CD4-positive, alpha-beta T cell treated with Interleukin-4 for 4 hours (primary cell): ENCODE measurements at regions not wholly inside any gene's neighbourhood (a gene's known extent, or its start where the extent isn't known, plus 50 kb on each side); places are given as distances from the start of the nearest gene placed in this dataset.

ENCODE experiments used
- DNase-seq: peaks from one replicate; pipeline ENCODE4 v3.0.0-alpha.2; 2020

DNA sequence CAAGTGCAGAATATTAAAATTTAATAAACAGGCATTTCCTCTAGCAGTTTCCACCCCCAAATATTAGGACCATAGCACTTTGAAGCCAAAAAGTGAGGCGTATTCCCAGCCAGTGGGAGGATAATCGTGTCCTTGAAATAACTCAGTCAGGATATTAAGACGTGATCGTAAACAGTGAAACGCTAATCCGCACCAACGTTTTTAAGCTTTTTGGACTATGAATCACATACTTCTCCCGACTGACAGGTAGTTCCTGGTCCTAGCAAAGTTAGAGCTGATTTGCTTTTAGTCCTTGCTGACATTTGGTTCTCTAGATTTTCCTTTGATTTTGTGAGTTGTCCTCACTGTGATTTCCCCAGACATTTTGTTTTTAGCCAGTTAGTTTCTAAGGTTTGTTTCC is 197.1 kb upstream of the ARHGAP20 start:
- no peak for DNase-seq

- no peak for DNase-seq
Measured at GRCh38 chr11:110908401-110909105, 196.3 kb upstream of the ARHGAP20 start.

DNA sequence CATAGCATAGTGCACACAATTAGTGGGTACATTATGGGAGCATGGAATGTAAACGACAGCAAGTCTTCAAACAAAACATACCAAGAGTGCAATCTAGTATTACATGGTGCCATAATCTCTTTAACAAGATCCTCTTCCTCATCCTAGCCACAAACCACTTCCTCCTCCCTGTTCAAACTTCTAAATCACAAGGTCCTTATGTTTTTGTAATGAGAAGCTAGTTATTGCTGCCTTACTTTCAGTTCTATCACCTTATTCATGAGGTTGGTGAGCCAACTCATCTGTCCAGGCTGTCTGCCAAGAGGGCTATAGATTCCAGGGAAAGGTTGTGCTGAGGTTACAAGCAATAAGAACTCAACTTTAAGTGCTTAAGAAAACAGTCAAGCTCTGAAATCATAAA is 195.4 kb upstream of the ARHGAP20 start:
- DNase-seq = peak; percentile 23

DNA sequence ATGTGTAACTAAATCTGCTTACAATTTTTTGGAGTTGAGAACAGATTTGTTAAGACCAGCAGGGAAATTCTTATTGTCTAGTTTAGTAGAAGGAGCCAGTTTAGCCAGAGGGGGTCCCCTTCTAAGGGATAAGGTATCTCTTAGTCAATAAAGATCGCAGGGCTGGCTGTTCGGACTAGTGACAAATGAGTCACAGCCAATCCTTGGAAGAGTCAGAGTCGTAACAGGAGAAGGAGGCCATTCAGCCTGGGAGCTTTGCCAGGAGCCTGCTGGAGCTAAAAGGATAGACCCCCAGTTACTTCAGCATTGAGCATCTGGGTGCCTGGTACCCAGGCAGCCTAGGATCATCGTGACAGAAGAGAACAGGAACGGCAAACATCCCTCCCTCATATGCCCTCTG is 191.6 kb upstream of the ARHGAP20 start:
- DNase-seq = no peak

DNA sequence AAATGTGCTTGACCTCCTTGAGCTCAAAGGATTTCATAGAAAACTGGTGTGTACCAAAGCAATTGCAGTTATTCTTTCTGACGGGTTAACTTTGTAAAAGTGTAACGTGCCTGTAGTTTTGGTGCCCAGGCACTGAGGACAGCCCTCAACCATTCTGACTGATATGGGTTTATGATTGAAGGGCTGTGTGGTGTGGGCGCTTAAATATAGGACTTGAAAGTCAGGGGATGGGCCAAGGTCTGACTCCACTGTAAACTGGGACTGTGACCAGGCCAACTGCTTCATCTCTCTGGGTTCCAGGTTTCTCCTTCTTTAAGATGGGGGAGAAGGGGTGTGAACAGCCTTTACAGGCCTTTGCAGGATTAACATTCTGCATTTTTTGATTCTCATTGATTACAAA is 191.1 kb upstream of the ARHGAP20 start:
- DNase-seq = no peak

- DNase-seq = no peak
Measured at GRCh38 chr11:110901441-110901840, 189.2 kb upstream of the ARHGAP20 start.

DNA sequence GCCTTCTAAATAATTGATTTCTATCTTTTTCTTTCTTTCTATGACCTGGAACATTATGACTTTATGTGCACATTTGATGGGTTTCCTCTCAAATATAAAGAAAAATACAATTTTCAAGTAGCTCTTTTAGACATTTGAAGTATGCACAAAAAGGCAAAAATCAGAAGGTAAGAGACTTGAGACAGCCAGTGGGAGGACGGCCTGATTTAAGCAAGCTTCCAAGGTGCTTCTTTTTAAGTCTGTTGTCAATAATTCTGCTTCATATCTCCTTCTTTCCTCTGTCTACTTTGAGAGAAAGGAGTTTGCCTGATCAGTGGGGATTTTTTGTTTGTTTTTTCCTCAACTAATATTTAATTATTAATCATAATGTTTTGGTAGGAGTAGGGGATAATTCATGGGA is 188.2 kb upstream of the ARHGAP20 start:
- no peak for DNase-seq

GRCh38 chr11:110897035-110897434 is 184.8 kb upstream of the ARHGAP20 start:
- DNase-seq = no peak

DNA sequence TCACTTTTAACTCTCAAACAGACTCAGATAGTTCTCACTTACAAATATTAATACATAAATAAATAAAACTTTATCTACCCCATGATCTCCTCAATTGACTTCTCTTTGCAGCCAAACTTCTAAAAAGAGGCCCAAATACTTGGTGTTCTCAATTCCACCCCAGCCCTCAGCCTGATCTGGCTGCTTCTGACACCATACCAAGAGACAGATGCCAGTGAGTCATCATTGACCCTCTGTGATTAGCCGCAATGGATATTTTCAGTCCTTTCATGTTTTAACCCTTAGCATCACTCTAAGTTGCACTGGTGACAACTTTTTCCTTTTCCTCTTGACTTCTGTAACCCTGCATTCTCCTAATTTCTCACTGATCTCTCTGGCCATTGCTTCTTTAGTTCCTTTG is 184.1 kb upstream of the ARHGAP20 start:
- DNase-seq = no peak

DNA sequence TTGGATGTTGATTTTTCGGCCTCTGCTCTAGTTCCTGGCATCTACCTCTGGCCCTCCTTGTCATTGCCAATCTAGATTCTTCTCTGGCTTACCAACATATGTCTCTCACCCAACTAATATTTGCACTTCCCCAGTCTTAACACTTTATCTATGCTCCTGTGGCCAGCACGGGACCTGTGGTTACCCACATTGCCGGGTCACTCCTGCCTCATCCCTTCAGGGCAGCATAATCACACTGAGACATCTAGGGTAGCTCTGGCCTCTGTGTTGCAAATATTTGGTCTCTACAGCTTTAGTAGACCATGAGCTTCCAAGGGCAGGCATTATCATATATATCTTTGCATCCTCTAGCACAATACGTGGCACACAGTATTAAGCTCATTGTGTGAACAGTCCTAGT is 182.0 kb upstream of the ARHGAP20 start:
- DNase-seq = no peak

GRCh38 chr11:110892741-110893285 is 180.6 kb upstream of the ARHGAP20 start:
- DNase-seq = no peak

DNA sequence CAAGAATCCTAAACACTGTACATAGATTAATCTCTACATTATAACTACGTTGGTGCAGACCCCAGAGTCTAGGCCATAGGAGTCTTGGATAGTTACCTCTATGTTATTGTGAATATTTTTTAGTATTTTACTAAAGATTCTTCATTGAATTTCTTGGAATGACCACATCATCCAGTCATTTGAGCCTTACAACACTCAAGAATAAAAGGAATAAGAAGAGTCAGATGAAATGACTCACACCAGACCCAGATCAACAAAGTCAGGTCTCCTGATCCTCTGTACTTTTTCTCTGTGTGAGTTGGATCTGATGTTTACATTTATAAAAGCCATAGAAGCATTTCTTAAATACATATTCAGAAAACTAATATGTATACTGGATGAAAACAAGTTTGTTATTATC is 179.2 kb upstream of the ARHGAP20 start:
- no peak for DNase-seq

DNA sequence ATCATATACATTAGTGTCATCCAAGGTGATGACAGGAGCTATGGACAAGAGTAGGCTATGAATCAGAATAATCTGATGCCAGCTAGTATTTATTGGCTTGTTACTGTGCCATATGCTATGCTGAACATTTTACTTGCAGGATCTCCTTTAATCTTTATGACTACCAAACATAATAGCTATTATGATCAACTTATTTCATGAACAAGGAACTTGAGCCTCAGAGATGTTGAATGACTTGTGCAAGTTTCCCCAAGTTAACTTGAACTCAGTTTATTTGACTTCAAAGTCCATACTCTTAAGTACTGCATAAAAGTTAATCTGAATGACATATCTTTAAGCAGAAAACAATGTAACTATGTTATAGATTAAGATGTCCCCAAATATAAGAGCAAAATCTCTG is 178.8 kb upstream of the ARHGAP20 start:
- no peak for DNase-seq

DNA sequence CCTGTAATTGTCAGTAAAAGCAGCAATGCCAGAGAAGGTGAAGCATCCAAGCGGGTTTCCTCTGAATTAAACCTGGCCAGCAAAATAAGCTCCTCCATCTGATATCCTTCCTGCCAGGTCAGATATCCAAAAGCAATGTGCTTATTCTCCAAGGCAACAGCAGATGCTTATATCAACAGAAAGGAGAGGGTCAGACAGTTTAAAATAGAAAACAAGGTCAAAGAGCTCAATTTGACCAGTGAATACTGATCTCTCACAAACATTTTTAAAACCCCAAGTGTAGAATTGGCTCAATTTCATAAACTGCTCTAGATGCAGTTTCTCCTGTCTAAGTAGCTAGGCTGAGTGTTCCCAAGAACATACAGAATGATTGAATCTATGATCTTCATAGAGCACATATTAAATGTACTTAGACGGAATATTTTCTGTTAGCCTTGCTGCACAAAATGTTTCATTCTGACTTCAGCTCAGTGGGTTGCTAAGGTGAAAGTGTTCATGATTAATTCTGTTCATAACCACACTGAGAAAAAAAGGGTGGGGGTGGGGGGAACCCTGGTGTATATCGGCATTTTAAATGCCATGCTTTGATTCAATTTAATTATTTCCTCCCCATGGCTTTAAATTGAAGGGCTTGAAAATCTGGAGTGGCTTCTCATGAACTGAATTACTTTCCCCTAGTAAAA is 174.2 kb upstream of the ARHGAP20 start:
- no peak for DNase-seq

DNA sequence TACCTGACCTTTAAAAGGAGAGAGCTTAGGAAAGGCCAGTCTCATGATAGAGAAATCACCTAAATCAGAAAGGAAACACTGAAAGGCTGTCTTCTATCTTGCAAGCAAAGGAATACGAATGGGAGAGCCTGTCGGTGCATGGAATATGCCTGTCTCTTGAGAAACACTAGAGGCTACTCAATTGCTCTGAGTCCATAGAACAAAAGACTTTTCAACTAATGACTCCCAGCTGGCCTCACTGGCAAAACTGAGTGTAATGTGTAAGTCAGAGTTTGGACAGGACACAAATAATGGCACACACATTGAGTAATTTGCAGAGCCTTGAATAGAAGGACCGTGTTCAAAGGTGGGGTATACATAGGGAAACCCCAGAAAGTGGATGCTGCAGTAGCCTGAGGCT is 171.0 kb upstream of the ARHGAP20 start:
- no peak for DNase-seq

DNA sequence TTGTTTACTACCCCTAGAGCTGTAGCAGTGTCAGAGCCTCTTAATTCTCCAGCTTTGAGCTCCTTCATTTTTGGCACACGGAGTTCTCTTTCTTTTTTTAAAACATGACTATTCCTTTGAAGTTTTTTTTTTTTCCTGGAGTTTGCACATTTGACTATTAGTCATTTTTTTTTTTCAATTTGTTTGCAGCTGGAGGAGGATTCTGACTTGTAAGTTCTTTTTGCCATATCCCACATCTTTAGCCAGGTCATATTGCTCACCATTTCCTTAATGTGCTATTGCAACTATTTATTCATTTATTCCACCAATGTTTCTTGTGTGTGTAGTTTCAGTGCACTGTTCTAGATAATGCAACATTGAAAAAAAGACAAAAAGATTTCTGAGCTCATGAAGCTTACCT is 166.3 kb upstream of the ARHGAP20 start:
- DNase-seq = no peak

GRCh38 chr11:110874437-110875030 is 162.3 kb upstream of the ARHGAP20 start:
- DNase-seq = no peak

- DNase-seq = no peak
Measured at GRCh38 chr11:110873975-110874374, 161.7 kb upstream of the ARHGAP20 start.

GRCh38 chr11:110870816-110871522 is 158.7 kb upstream of the ARHGAP20 start:
- DNase-seq = no peak

DNA sequence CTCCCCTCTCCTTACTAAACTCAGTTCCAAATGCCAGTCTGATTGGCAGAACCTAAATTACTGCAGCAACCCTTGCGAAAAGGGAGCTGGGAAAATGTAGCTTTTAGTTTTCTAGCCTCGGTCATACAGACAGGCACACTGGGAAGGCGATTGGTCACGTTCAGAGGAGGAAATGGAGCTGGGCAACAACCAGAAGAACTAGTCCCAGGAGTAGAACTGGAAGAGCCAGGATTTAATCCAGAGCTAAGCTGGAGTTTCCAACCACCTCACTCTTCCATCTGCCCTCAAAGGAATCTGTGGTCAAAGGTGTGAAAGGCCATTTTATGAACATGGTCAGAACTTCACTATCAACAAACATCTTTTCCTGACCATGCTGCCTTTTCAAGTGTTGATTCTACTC is 155.7 kb upstream of the ARHGAP20 start:
- DNase-seq = no peak

DNA sequence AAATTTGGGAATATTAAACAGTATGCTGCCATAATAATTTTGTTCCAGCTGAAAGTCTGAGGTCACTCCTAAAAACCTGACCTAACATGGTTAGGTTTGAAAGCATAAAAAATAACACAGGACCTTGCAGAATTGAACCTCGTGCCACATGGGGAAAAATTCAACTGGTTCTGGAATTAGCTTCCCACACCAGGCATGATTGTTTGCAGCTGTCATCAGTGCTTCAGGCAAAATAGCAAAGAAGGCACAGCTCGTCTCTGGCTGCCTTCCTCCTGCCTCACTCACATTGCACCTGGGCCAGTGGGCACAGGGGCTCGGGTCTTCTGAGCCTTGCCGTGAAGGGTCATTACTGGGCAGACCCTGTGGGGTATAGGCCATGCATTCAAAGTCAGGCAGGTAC is 153.8 kb upstream of the ARHGAP20 start:
- DNase-seq = no peak

DNA sequence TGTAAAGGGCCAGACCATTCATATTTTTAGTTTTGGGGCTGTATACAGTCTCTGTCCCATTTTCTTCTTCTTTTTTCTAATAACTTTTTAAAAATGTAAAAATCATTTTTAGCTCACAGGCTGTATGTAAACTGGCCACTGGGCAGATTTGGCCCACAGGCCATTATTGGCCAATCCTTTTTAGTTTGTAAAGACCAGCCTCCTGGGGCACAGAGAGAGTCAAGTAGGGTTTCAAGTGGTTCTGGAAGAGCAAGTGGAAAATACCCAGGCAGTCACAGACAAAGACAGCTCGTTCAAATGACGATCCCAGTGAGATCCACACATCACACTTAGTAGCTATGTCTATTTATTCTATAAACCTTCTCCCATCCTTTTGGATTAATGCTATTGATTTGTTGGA is 150.2 kb upstream of the ARHGAP20 start:
- DNase-seq = no peak

DNA sequence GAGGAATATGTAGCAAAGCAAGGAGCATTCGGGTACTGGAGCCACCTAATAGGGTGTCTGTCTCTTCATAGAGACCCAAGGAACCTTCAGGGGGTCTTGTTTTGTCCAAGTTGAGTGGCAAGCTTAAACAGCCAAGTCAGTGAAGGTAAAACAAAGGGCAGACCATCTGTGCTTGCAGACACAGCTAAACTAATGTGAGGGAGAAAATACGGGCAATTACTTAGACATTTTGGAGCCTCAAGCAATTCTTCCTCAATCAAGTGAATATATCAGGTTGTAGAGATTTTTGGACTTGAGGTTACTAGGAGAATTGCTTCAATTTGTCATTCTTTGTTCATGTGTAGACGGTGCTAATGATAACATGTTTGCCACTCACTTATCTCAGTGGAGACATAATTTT is 148.2 kb upstream of the ARHGAP20 start:
- no peak for DNase-seq

DNA sequence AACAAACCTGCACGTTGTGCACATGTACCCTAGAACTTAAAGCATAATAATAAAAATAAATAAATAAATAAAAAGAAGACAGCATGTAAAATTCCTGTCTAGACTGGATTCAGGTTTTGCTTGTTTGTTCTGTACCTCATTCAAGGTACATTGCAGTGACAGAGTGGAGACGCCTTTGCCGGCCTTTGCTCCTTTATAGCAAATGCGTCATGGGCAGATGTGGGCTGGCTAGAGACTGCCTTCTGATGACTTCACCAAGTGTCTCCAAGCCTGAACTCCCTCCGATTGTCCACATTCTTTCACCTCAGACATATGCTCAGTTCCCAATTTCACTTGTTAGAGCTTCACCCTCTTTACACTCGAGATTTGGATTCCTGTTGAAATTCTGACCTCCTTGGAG is 147.8 kb upstream of the ARHGAP20 start:
- no peak for DNase-seq
